HCT116 (cell line): ENCODE measurements at regions not wholly inside any gene's neighbourhood (a gene's known extent, or its start where the extent isn't known, plus 50 kb on each side); places are given as distances from the start of the nearest gene placed in this dataset.
"Not testable (repeated sequence)": the region's sequence is repeated elsewhere in the genome, so short reads cannot be mapped to it uniquely, and the experiment has no call there.

ENCODE experiments used
- ATAC-seq: fragments of 200-7000 bp; cut with Tn5 transposase; 2 replicates; pipeline ENCODE4 v1.9.1; 2020; ENCODE audit warnings: mild to moderate bottlenecking, moderate library complexity
- BruUV-seq: library from RNA; stranded (reverse); fragments of 400-500 nt; replicated peaks from 2 replicates; lab custom pipeline; 2021; lab: Mats Ljungman, UMichigan
- CTCF ChIA-PET: fragments of 300-600 bp; sonication (Branson Sonifier 250); formaldehyde crosslinking; loops from one replicate; lab custom pipeline; 2021; ENCODE audit warnings: antibody characterized with exemption; lab: Charles Lee
- POLR2A ChIA-PET: fragments of 300-600, 350-600 bp; sonication (Branson Sonifier 250); formaldehyde crosslinking; loops from one replicate; lab custom pipeline; 2021; ENCODE audit warnings: antibody characterized with exemption; lab: Charles Lee
- RAD21 ChIA-PET, 2 experiments: fragments of 300-600 bp; sonication (Branson Sonifier 250); formaldehyde crosslinking; loops; one replicate each; lab custom pipeline; 2023; ENCODE audit warnings: low total read pairs in 2 of 2; ENCODE audit not compliant: uncharacterized antibody in 2 of 2, unreplicated experiment in 2 of 2, low non-redundant PET in 1 of 2; lab: Charles Lee
- DNase-seq: peaks from one replicate; pipeline ENCODE4 v3.0.0-alpha.2; 2010; ENCODE audit warnings: low read depth, low spot score
- H2AFZ ChIP-seq: fragments of 200-600 bp; shearing (Covaris generic), sonication (generic); 2 replicates; pipeline ENCODE4 v1.6.1; 2017; ENCODE audit warnings: low read depth, mixed run types, mixed read lengths, antibody characterized with exemption, low read length; ENCODE audit not compliant: poor library complexity, severe bottlenecking
- H3K27ac ChIP-seq: 2 replicates; pipeline ENCODE4 v1.5.1; 2012; ENCODE audit warnings: low read depth, low read length
- H3K27me3 ChIP-seq: fragments of 200-600 bp; sonication (generic); 2 replicates; pipeline ENCODE4 v1.6.1; 2016; ENCODE audit warnings: mixed run types, low read length, mixed read lengths; ENCODE audit not compliant: insufficient read depth
- H3K36me3 ChIP-seq, 2 experiments: fragments of 200-500 bp in 1 of 2; fragments of 200-600 bp in 1 of 2; sonication (Bioruptor generic) in 1 of 2; sonication (generic) in 1 of 2; 2 replicates each; pipeline versions ENCODE4 v1.5.1 to v1.6.1; 2014 to 2016; ENCODE audit warnings: low read length in 2 of 2, inconsistent platforms in 1 of 2, mixed read lengths in 1 of 2, mixed run types in 1 of 2; ENCODE audit not compliant: insufficient read depth in 2 of 2, control insufficient read depth in 1 of 2
- H3K4me1 ChIP-seq, 2 experiments: fragments of 200-600 bp in 1 of 2; sonication (generic) in 1 of 2; 2 replicates each; pipeline versions ENCODE4 v1.5.1 to v1.6.1; 2012 to 2017; ENCODE audit warnings: low read length in 2 of 2, inconsistent platforms in 1 of 2, mild to moderate bottlenecking in 1 of 2, mixed read lengths in 1 of 2, mixed run types in 1 of 2, moderate library complexity in 1 of 2; ENCODE audit not compliant: insufficient read depth in 2 of 2, control insufficient read depth in 1 of 2
- H3K4me2 ChIP-seq: fragments of 200-600 bp; sonication (generic); 2 replicates; pipeline ENCODE4 v1.6.1; 2017; ENCODE audit warnings: mixed run types, low read length, mixed read lengths
- H3K4me3 ChIP-seq, 2 experiments: fragments of 200-600 bp in 1 of 2; sonication (generic) in 1 of 2; replicated peaks in 1 of 2; 2 replicates each; pipeline ENCODE4 v1.5.1; 2011 to 2016; ENCODE audit warnings: low read length in 2 of 2, control low read depth in 1 of 2, low read depth in 1 of 2, mild to moderate bottlenecking in 1 of 2, mixed read lengths in 1 of 2, mixed run types in 1 of 2
- H3K79me2 ChIP-seq: fragments of 200-600 bp; sonication (generic); 2 replicates; pipeline ENCODE4 v1.6.1; 2017; ENCODE audit warnings: mild to moderate bottlenecking, mixed run types, low read length, moderate library complexity, mixed read lengths; ENCODE audit not compliant: insufficient read depth
- H3K9ac ChIP-seq: fragments of 200-600 bp; sonication (generic); 2 replicates; pipeline ENCODE4 v1.6.1; 2016; ENCODE audit warnings: low read length, mixed read lengths
- H3K9me2 ChIP-seq: fragments of 200-600 bp; sonication (generic), shearing (Covaris generic); 2 replicates; pipeline ENCODE4 v1.6.1; 2017; ENCODE audit warnings: mixed run types, mild to moderate bottlenecking, moderate library complexity; ENCODE audit not compliant: insufficient read depth
- H3K9me3 ChIP-seq, 2 experiments: fragments of 200-500 bp in 1 of 2; fragments of 200-600 bp in 1 of 2; sonication (Bioruptor generic) in 1 of 2; sonication (generic) in 1 of 2; 2 replicates each; pipeline ENCODE4 v1.6.1; 2014 to 2017; ENCODE audit warnings: low read length in 2 of 2, mixed read lengths in 2 of 2, inconsistent platforms in 1 of 2, low read depth in 1 of 2, mild to moderate bottlenecking in 1 of 2, mixed run types in 1 of 2, moderate library complexity in 1 of 2; ENCODE audit not compliant: control insufficient read depth in 1 of 2, insufficient read depth in 1 of 2
- H4K20me1 ChIP-seq: fragments of 200-600 bp; sonication (generic), shearing (Covaris generic); 2 replicates; pipeline ENCODE4 v1.6.1; 2017; ENCODE audit warnings: mixed run types, mild to moderate bottlenecking, moderate library complexity; ENCODE audit not compliant: insufficient read depth
- CTCF ChIP-seq, 3 experiments: fragments of 200-600 bp in 1 of 3; sonication (generic) in 1 of 3; IDR thresholded peaks in 2 of 3; conservative IDR thresholded peaks in 1 of 3; 2 replicates each; pipeline ENCODE4 v1.5.1; 2012 to 2017; ENCODE audit warnings: low read depth in 2 of 3, low read length in 2 of 3, antibody characterized with exemption in 1 of 3, borderline replicate concordance in 1 of 3, control low read depth in 1 of 3, mild to moderate bottlenecking in 1 of 3, mixed read lengths in 1 of 3, mixed run types in 1 of 3, moderate library complexity in 1 of 3; ENCODE audit not compliant: insufficient read depth in 1 of 3
- EZH2 ChIP-seq: fragments of 200-600 bp; sonication (generic); IDR thresholded peaks from 2 replicates; pipeline ENCODE4 v1.6.1; 2017; ENCODE audit warnings: antibody characterized with exemption, mixed run types
- TCF7L2 ChIP-seq: IDR thresholded peaks from 2 replicates; pipeline ENCODE4 v1.7.0; 2011; ENCODE audit warnings: borderline replicate concordance, inconsistent platforms; ENCODE audit not compliant: insufficient read depth, insufficient read length; ENCODE audit errors: extremely low read depth
- intact Hi-C: fragments of 100-400 bp; cut with micrococcal nuclease; formaldehyde crosslinking; loops from 2 replicates; pipeline ENCODE4 v1.10.0; 2022

DNA sequence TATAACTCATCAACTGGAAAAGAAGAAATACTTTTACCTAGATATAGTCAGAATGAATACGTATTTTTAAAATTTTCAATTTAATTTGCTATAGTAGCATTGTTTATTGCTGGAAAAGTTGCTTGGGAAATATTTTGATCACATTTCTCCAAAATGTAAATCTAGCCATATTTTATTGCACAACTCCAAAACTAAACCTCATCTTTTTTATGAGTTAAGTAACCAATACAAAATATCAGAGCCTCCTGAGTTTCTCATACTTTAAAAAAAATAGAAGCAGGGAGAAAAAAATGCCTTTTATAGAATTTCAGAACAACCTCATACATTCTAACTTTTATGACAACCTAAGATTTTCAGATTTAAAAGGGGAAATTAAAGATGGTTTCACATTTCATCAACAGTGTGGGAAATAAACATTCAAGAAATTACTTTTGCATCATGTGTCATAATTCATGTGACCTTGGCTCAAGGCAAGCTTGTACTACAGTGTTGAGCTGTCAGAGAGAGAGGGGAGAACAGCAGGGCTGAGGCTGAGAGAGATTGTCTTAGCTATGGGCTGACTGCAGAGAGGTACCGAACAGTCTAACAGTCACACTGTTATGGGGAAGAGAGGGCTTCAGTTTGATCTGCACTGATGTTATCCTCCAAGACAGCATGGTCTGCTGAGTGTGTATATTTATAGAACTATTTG is 519.0 kb downstream of the LTN1 start:
- RAD21 ChIA-PET, result no interaction called here
- DNase-seq (no peak), ATAC-seq (no peak)
- H3K4me2 ChIP-seq, result no peak overlapping the region
- CTCF ChIA-PET, result no interaction called here
- no TSS peak for BruUV-seq
- no peaks in the 10 kb centered on the region for H3K9me2 ChIP-seq
- no peaks in the 10 kb centered on the region for H3K27me3 ChIP-seq
- no peak overlapping the region for H3K9ac ChIP-seq
- no peak overlapping the region for H3K27ac ChIP-seq
- no peaks in the 10 kb centered on the region for H3K79me2 ChIP-seq
- peaks cover 13 to 21% of the 10 kb centered on the region in 2 experiments; a peak in 2 of 4 replicates for H3K9me3 ChIP-seq
- H4K20me1 ChIP-seq, result no peaks in the 10 kb centered on the region
- intact Hi-C loops, result no loop called here
- no peaks in the 10 kb centered on the region for H3K4me1 ChIP-seq
- H2AFZ ChIP-seq, result no peak overlapping the region
- TF ChIP-seq TCF7L2 (no peak), EZH2 (no peak), CTCF (IDR thresholded peaks at IDR 0.05 in 2 of 3, conservative IDR thresholded peaks at IDR 0.05 in 1 of 3; ENCODE audit: borderline replicate concordance in 1 of 3, insufficient read depth in 1 of 3, low read depth in 2 of 3, low read length in 2 of 3) (no peak)
- POLR2A ChIA-PET, result no interaction called here
- no peaks in the 10 kb centered on the region for H3K36me3 ChIP-seq
- H3K4me3 ChIP-seq, result no peak overlapping the region

- RAD21 ChIA-PET, result not testable (repeated sequence)
Measured at GRCh38 chr21:28472543-28472942, 520.1 kb downstream of the LTN1 start.

More at GRCh38 chr21:28472543-28472942, 520.1 kb downstream of the LTN1 start:
- H3K27me3 ChIP-seq, H3K4me1 ChIP-seq, H3K4me2 ChIP-seq, H3K9me2 ChIP-seq, H3K27ac ChIP-seq, H4K20me1 ChIP-seq, DNase-seq, CTCF ChIA-PET, POLR2A ChIA-PET, H3K79me2 ChIP-seq, H2AFZ ChIP-seq, H3K9ac ChIP-seq, H3K4me3 ChIP-seq, BruUV-seq, ATAC-seq, H3K36me3 ChIP-seq, intact Hi-C loops: not testable (repeated sequence)
- peaks cover 9 to 19% of the 10 kb centered on the region in 2 experiments; a peak in 2 of 4 replicates for H3K9me3 ChIP-seq
